GM12878 (cell line): ENCODE measurements at regions not wholly inside any gene's neighbourhood (a gene's known extent, or its start where the extent isn't known, plus 50 kb on each side); places are given as distances from the start of the nearest gene placed in this dataset.

Experiments
- ATAC-seq: fragments of 200-7000 bp; cut with Tn5 transposase; 3 replicates; pipeline ENCODE4 v1.9.1; 2020; ENCODE audit warnings: mild to moderate bottlenecking, moderate library complexity
- BruUV-seq: library from RNA; stranded (reverse); fragments of 400-500 nt; replicated peaks from 2 replicates; lab custom pipeline; 2021; lab: Mats Ljungman, UMichigan
- CTCF ChIA-PET: fragments of 300-600 bp; sonication (Branson Sonifier 250); formaldehyde crosslinking; extraction: SDS; loops from one replicate; lab custom pipeline; 2021; ENCODE audit warnings: inconsistent platforms; lab: Yijun Ruan, JAX
- POLR2A ChIA-PET: fragments of 350-600 bp; formaldehyde crosslinking; extraction: SDS; loops from one replicate; lab custom pipeline; 2021; ENCODE audit warnings: inconsistent platforms; lab: Charles Lee
- RAD21 ChIA-PET: fragments of 300-600 bp; sonication (Branson Sonifier 250); formaldehyde crosslinking; loops from one replicate; lab custom pipeline; 2023; ENCODE audit warnings: antibody characterized with exemption; ENCODE audit not compliant: unreplicated experiment; lab: Charles Lee
- SMC1A ChIA-PET: fragments of 300-600 bp; sonication (Branson Sonifier 250); formaldehyde crosslinking; loops from one replicate; lab custom pipeline; 2023; ENCODE audit not compliant: unreplicated experiment, uncharacterized antibody; lab: Charles Lee
- DNase-seq: peaks from one replicate; pipeline ENCODE4 v3.0.0-alpha.2; 2011; ENCODE audit warnings: low read depth, low spot score
- FAIRE-seq: peaks from 3 replicates; lab custom pipeline; 2011; peaks lifted over from hg19 to GRCh38; lab: Jason Lieb, UNC
- H2AFZ ChIP-seq: 2 replicates; pipeline ENCODE4 v1.6.0; 2011; ENCODE audit warnings: low read depth, low read length, control low read depth; ENCODE audit not compliant: control insufficient read depth
- H3K27ac ChIP-seq: 2 replicates; pipeline ENCODE4 v1.5.1; 2011; ENCODE audit warnings: control low read depth; ENCODE audit not compliant: control insufficient read depth, insufficient read depth
- H3K27me3 ChIP-seq, 2 experiments: replicated peaks in 1 of 2; 2 replicates each; pipeline versions ENCODE4 v1.6.0 to v1.6.1; 2011; ENCODE audit warnings: low read length in 1 of 2; ENCODE audit not compliant: control insufficient read depth in 2 of 2, insufficient read depth in 2 of 2
- H3K36me3 ChIP-seq, 2 experiments: 2 replicates each; pipeline ENCODE4 v1.5.1; 2011; ENCODE audit warnings: low read length in 1 of 2; ENCODE audit not compliant: control insufficient read depth in 2 of 2, insufficient read depth in 2 of 2
- H3K4me1 ChIP-seq: 2 replicates; pipeline ENCODE4 v1.6.1; 2011; ENCODE audit warnings: mild to moderate bottlenecking, low read length, moderate library complexity, mixed read lengths; ENCODE audit not compliant: control insufficient read depth, insufficient read depth
- H3K4me2 ChIP-seq: 2 replicates; pipeline ENCODE4 v1.6.0; 2011; ENCODE audit warnings: control low read depth; ENCODE audit not compliant: control insufficient read depth, insufficient read depth
- H3K4me3 ChIP-seq: fragments of 200-600 bp; sonication (generic); 2 replicates; pipeline ENCODE4 v1.5.1; 2016
- H3K79me2 ChIP-seq: 2 replicates; pipeline ENCODE4 v1.6.0; 2011; ENCODE audit warnings: low read length; ENCODE audit not compliant: control insufficient read depth, insufficient read depth
- H3K9ac ChIP-seq: 2 replicates; pipeline ENCODE4 v1.8.0; 2011; ENCODE audit warnings: low read length, control low read depth, mixed read lengths; ENCODE audit not compliant: control insufficient read depth, insufficient read depth
- H3K9me3 ChIP-seq: replicated peaks from 3 replicates; pipeline ENCODE4 v1.5.1; 2011; ENCODE audit warnings: mild to moderate bottlenecking, low read length; ENCODE audit not compliant: control insufficient read depth, insufficient read depth
- H4K20me1 ChIP-seq: 2 replicates; pipeline ENCODE4 v1.6.0; 2011; ENCODE audit not compliant: control insufficient read depth, insufficient read depth
- CEBPZ ChIP-seq: fragments of 150-350 bp; IDR thresholded peaks from 2 replicates; pipeline ENCODE4 v1.6.1; 2016; ENCODE audit warnings: low read depth, low read length
- NKRF ChIP-seq: fragments of 450-650 bp; conservative IDR thresholded peaks from 2 replicates; pipeline ENCODE4 v1.6.1; 2017; ENCODE audit warnings: mild to moderate bottlenecking, moderate library complexity
- YBX1 ChIP-seq: fragments of 450-650 bp; IDR thresholded peaks from 2 replicates; pipeline ENCODE4 v1.6.1; 2016; ENCODE audit warnings: antibody characterized with exemption
- WGBS: methylation state at CpG from one replicate; pipeline ENCODE4 v1.1.6; 2016; ENCODE audit warnings: low lambda C conversion rate; ENCODE audit not compliant: insufficient replicate concordance, insufficient coverage; ENCODE audit errors: missing lambda C conversion rate; 5-methylcytosine and 5-hydroxymethylcytosine counted together
- in situ Hi-C: fragments of 300-500 bp; cut with MboI; formaldehyde crosslinking; loops from 9 replicates; pipeline ENCODE4 v1.14.3; 2018; ENCODE audit warnings: mixed read lengths
- intact Hi-C: fragments of 100-400 bp; cut with micrococcal nuclease; formaldehyde crosslinking; loops from one replicate; pipeline ENCODE4 v1.14.2; 2022; ENCODE audit not compliant: unreplicated experiment
- TF ChIP-seq, protein P1 (sequence below): fragments of 150-350 bp; IDR thresholded peaks from 2 replicates; pipeline ENCODE4 v1.6.1; 2014; ENCODE audit warnings: mild to moderate bottlenecking, low read depth, low read length

- TF ChIP-seq, protein P1, sequence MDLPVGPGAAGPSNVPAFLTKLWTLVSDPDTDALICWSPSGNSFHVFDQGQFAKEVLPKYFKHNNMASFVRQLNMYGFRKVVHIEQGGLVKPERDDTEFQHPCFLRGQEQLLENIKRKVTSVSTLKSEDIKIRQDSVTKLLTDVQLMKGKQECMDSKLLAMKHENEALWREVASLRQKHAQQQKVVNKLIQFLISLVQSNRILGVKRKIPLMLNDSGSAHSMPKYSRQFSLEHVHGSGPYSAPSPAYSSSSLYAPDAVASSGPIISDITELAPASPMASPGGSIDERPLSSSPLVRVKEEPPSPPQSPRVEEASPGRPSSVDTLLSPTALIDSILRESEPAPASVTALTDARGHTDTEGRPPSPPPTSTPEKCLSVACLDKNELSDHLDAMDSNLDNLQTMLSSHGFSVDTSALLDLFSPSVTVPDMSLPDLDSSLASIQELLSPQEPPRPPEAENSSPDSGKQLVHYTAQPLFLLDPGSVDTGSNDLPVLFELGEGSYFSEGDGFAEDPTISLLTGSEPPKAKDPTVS: no peak
- no peak for TF ChIP-seq CEBPZ
These were observed 155.3 kb upstream of the PRICKLE2 start (continued) for GRCh38 chr3:64380546-64380945.

GRCh38 chr3:64379221-64379620, 154.0 kb upstream of the PRICKLE2 start:
- no peak overlapping the region for H3K9ac ChIP-seq
- H2AFZ ChIP-seq: no peak overlapping the region
- H3K4me2 ChIP-seq: no peak overlapping the region
- ChIA-PET SMC1A (interaction anchor here (0.5 to 2.4 kb wide), 8 partner anchors 10 to 141 kb away, joined by 3 to 8 read pairs (median 3); no protein-coding TSS in a partner anchor), CTCF (interaction anchor here (1.0 to 1.5 kb wide), 2 partner anchors 10 to 13 kb away, joined by 4 read pairs; no protein-coding TSS in a partner anchor), RAD21 (no interaction called here), POLR2A (interaction anchor here (1.5 kb wide), 2 partner anchors 11 to 13 kb away, joined by 3 read pairs; no protein-coding TSS in a partner anchor)
- DNase-seq: no peak
- no peak overlapping the region for H3K27ac ChIP-seq
- H3K9me3 ChIP-seq: no peaks in the 10 kb centered on the region
- no peak for ATAC-seq
- no peak for FAIRE-seq
- intact Hi-C loops (no loop called here), in situ Hi-C loops (no loop called here)
- no peaks in the 10 kb centered on the region for H3K4me1 ChIP-seq
- no TSS peak for BruUV-seq
- H3K36me3 ChIP-seq: no peaks in the 10 kb centered on the region
- no peaks in the 10 kb centered on the region for H3K79me2 ChIP-seq
- H4K20me1 ChIP-seq: no peaks in the 10 kb centered on the region
- H3K27me3 ChIP-seq: no peaks in the 10 kb centered on the region
- TF ChIP-seq, protein P1: no peak
- TF ChIP-seq YBX1 (no peak), NKRF (no peak)
- no peak overlapping the region for H3K4me3 ChIP-seq
- WGBS: 15% methylated on average over 5 of the region's 5 CpGs
